Ovary (tissue), 3 donors: ENCODE measurements at regions not wholly inside any gene's neighbourhood (a gene's known extent, or its start where the extent isn't known, plus 50 kb on each side); places are given as distances from the start of the nearest gene placed in this dataset.

Experiments
- EP300 ChIP-seq: sonication (generic); formaldehyde crosslinking; IDR thresholded peaks from one replicate; pipeline ENCODE4 v1.6.1; 2017; ENCODE audit warnings: antibody characterized with exemption
- TF ChIP-seq, protein P1 (sequence below), 3 donors: fragments of 450-650 bp in 2 of 3; fragments of 200-600 bp in 1 of 3; IDR thresholded peaks; one replicate each; pipeline versions ENCODE4 v1.5.1 to v1.8.0; 2016 to 2022; ENCODE audit warnings: antibody characterized with exemption in 3 of 3, mild to moderate bottlenecking in 1 of 3
- donor health status: DM: no; HTN: no; CAD: no.

DNA sequence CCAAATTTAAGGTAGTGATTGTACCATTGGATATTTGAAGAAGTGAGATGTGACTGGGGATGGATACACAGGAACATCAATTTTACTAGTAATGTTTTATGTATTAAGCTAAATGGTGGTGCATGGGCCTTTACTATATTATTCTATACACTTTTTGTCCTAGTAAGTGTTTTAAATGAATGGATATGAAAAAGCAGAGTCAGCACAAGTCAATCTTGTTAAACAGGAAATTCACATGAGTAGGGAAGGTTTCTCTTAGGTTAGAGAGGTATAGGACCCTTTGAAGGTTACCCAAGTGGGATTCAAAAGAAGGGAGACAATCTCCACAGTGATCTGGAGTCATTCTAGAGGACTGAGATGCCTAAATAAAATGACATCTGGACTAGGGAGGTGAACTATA is 71.8 kb upstream of the NCKAP5 start:
- TF ChIP-seq, protein P1, sequence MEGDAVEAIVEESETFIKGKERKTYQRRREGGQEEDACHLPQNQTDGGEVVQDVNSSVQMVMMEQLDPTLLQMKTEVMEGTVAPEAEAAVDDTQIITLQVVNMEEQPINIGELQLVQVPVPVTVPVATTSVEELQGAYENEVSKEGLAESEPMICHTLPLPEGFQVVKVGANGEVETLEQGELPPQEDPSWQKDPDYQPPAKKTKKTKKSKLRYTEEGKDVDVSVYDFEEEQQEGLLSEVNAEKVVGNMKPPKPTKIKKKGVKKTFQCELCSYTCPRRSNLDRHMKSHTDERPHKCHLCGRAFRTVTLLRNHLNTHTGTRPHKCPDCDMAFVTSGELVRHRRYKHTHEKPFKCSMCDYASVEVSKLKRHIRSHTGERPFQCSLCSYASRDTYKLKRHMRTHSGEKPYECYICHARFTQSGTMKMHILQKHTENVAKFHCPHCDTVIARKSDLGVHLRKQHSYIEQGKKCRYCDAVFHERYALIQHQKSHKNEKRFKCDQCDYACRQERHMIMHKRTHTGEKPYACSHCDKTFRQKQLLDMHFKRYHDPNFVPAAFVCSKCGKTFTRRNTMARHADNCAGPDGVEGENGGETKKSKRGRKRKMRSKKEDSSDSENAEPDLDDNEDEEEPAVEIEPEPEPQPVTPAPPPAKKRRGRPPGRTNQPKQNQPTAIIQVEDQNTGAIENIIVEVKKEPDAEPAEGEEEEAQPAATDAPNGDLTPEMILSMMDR (IDR thresholded peaks at IDR 0.05), result no peak
- no peak for TF ChIP-seq EP300
